ENCODE measurements at regions not wholly inside any gene's neighbourhood (a gene's known extent, or its start where the extent isn't known, plus 50 kb on each side); places are given as distances from the start of the nearest gene placed in this dataset.

DNA sequence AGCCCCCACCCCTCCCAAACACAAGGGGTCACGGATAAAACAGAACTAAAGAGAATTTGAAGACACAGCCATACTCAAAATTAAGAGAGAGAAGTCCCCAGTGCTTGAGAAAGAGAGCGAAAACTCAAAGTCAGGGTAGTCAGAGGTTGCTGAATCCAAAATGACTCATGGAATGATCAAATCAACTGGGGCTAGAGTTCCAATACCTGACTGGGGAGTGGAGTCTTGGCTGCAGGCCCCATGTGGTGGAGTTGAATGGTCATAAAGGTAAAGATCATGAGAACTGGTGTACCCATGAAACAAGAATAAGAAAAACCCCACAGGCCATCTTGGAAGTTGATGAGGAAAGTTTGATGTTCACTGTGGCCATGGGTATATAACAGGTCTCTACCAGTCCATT, 84.5 kb upstream of the LRRN2 start:
- TF ChIP-seq HOXD1 (CRISPR knock-in tag; IDR thresholded peaks at IDR 0.05): no peak
- no peak for TF ChIP-seq NR2F6 (IDR thresholded peaks at IDR 0.05)
- TF ChIP-seq NR2F6 (CRISPR knock-in tag; IDR thresholded peaks at IDR 0.05): no peak
- no peak for TF ChIP-seq SMAD1 (CRISPR knock-in tag; IDR thresholded peaks at IDR 0.05; ENCODE audit: borderline replicate concordance, low read depth)
- no peak for TF ChIP-seq AHDC1 (CRISPR knock-in tag; IDR thresholded peaks at IDR 0.05; ENCODE audit: borderline replicate concordance)
- no peaks in the 10 kb centered on the region for H3K9me3 ChIP-seq (ENCODE audit: low read length)
- peaks cover 3 to 31% of the 10 kb centered on the region in 2 experiments; a peak in 3 of 5 replicates for H3K27me3 ChIP-seq (ENCODE audit: control insufficient read depth in 1 of 2, insufficient read depth in 2 of 2, low read length in 2 of 2)
- intact Hi-C loops (cut with micrococcal nuclease; ENCODE audit: unreplicated experiment) (no loop called here), in situ Hi-C loops (cut with HindIII; ENCODE audit: extremely low pct_ligation_motif_present, low pct_unique_long_range_greater_than_20kb) (no loop called here)
- no peak overlapping the region for H3K9ac ChIP-seq (ENCODE audit: insufficient read depth, low read depth, low read length)
- no peak for DNase-seq (ENCODE audit: low spot score)
- no peak overlapping the region for H3K27ac ChIP-seq (ENCODE audit: extremely low read length, insufficient read depth, low read length)
- H4K20me1 ChIP-seq (ENCODE audit: insufficient read depth, low read length): no peaks in the 10 kb centered on the region
- no peaks in the 10 kb centered on the region for H3K36me3 ChIP-seq (replicated peaks in 1 of 2; ENCODE audit: control insufficient read depth in 1 of 2, insufficient read depth in 2 of 2, low read length in 2 of 2)
- no peak overlapping the region for H3K4me3 ChIP-seq (replicated peaks in 1 of 3; ENCODE audit: insufficient read depth in 1 of 3, low read depth in 2 of 3, low read length in 3 of 3)
- H3K4me1 ChIP-seq (ENCODE audit: insufficient read depth, low read length): no peaks in the 10 kb centered on the region
- CTCF ChIA-PET (ENCODE audit: low intra/inter-chr PET ratio, low total read pairs): no interaction called here
- WGBS (ENCODE audit: low lambda C conversion rate): 15% methylated on average over 2 of the region's 2 CpGs
- no peak for ATAC-seq
- H3K4me2 ChIP-seq (ENCODE audit: low read depth, low read length): no peak overlapping the region
- H2AFZ ChIP-seq (ENCODE audit: low read length): no peak overlapping the region
- POLR2A ChIA-PET: no interaction called here
- H3K79me2 ChIP-seq (ENCODE audit: insufficient read depth, low read length): no peaks in the 10 kb centered on the region
- BruUV-seq (replicated peaks): no TSS peak
- no peak for FAIRE-seq
